Muscle of leg (tissue), 3 donors: ENCODE measurements at regions not wholly inside any gene's neighbourhood (a gene's known extent, or its start where the extent isn't known, plus 50 kb on each side); places are given as distances from the start of the nearest gene placed in this dataset.

Source experiments
- DNase-seq: peaks from one replicate; pipeline ENCODE4 v3.0.0; 2013
- H3K27ac ChIP-seq: one replicate; pipeline ENCODE4 v1.5.1; 2013; ENCODE audit warnings: mild to moderate bottlenecking, low read length, control low read depth
- H3K27me3 ChIP-seq: one replicate; pipeline ENCODE4 v1.6.1; 2013; ENCODE audit warnings: low read length; ENCODE audit not compliant: control insufficient read depth, insufficient read depth
- H3K36me3 ChIP-seq: one replicate; pipeline ENCODE4 v1.6.1; 2013; ENCODE audit warnings: low read length; ENCODE audit not compliant: control insufficient read depth, insufficient read depth
- H3K4me1 ChIP-seq: one replicate; pipeline ENCODE4 v1.6.1; 2013; ENCODE audit warnings: low read length; ENCODE audit not compliant: control insufficient read depth, insufficient read depth
- H3K4me3 ChIP-seq: one replicate; pipeline ENCODE4 v1.5.1; 2013; ENCODE audit warnings: low read length, control low read depth
- H3K9me3 ChIP-seq: replicated peaks from 2 replicates; pipeline ENCODE4 v1.6.1; 2013; ENCODE audit warnings: low read depth, low read length; ENCODE audit not compliant: control insufficient read depth
- WGBS: methylation state at CpG from one replicate; pipeline ENCODE4 v1.1.5; 2013; ENCODE audit warnings: missing lambda C conversion rate; ENCODE audit not compliant: insufficient coverage; 5-methylcytosine and 5-hydroxymethylcytosine counted together

- no peaks in the 10 kb centered on the region for H3K9me3 ChIP-seq
- no peak for DNase-seq
- H3K27me3 ChIP-seq = no peaks in the 10 kb centered on the region
- no peak overlapping the region for H3K27ac ChIP-seq
- H3K4me3 ChIP-seq = no peak overlapping the region
- peaks cover 2% of the 10 kb centered on the region for H3K4me1 ChIP-seq
- H3K36me3 ChIP-seq = no peaks in the 10 kb centered on the region
- no CpG with 5 or more reads among the region's 2 CpGs for WGBS
These were observed 52.2 kb upstream of the AKIP1 start for GRCh38 chr11:8858808-8859207.
